GM12878 (cell line): ENCODE measurements at regions not wholly inside any gene's neighbourhood (a gene's known extent, or its start where the extent isn't known, plus 50 kb on each side); places are given as distances from the start of the nearest gene placed in this dataset.

ENCODE experiments used
- ATAC-seq: fragments of 200-7000 bp; cut with Tn5 transposase; 3 replicates; pipeline ENCODE4 v1.9.1; 2020; ENCODE audit warnings: mild to moderate bottlenecking, moderate library complexity
- BruUV-seq: library from RNA; stranded (reverse); fragments of 400-500 nt; replicated peaks from 2 replicates; lab custom pipeline; 2021; lab: Mats Ljungman, UMichigan
- CTCF ChIA-PET: fragments of 300-600 bp; sonication (Branson Sonifier 250); formaldehyde crosslinking; extraction: SDS; loops from one replicate; lab custom pipeline; 2021; ENCODE audit warnings: inconsistent platforms; lab: Yijun Ruan, JAX
- POLR2A ChIA-PET: fragments of 350-600 bp; formaldehyde crosslinking; extraction: SDS; loops from one replicate; lab custom pipeline; 2021; ENCODE audit warnings: inconsistent platforms; lab: Charles Lee
- RAD21 ChIA-PET: fragments of 300-600 bp; sonication (Branson Sonifier 250); formaldehyde crosslinking; loops from one replicate; lab custom pipeline; 2023; ENCODE audit warnings: antibody characterized with exemption; ENCODE audit not compliant: unreplicated experiment; lab: Charles Lee
- SMC1A ChIA-PET: fragments of 300-600 bp; sonication (Branson Sonifier 250); formaldehyde crosslinking; loops from one replicate; lab custom pipeline; 2023; ENCODE audit not compliant: unreplicated experiment, uncharacterized antibody; lab: Charles Lee
- DNase-seq: peaks from one replicate; pipeline ENCODE4 v3.0.0-alpha.2; 2011; ENCODE audit warnings: low read depth, low spot score
- FAIRE-seq: peaks from 3 replicates; lab custom pipeline; 2011; peaks lifted over from hg19 to GRCh38; lab: Jason Lieb, UNC
- H2AFZ ChIP-seq: 2 replicates; pipeline ENCODE4 v1.6.0; 2011; ENCODE audit warnings: low read depth, low read length, control low read depth; ENCODE audit not compliant: control insufficient read depth
- H3K27ac ChIP-seq: 2 replicates; pipeline ENCODE4 v1.5.1; 2011; ENCODE audit warnings: control low read depth; ENCODE audit not compliant: control insufficient read depth, insufficient read depth
- H3K27me3 ChIP-seq, 2 experiments: replicated peaks in 1 of 2; 2 replicates each; pipeline versions ENCODE4 v1.6.0 to v1.6.1; 2011; ENCODE audit warnings: low read length in 1 of 2; ENCODE audit not compliant: control insufficient read depth in 2 of 2, insufficient read depth in 2 of 2
- H3K36me3 ChIP-seq, 2 experiments: 2 replicates each; pipeline ENCODE4 v1.5.1; 2011; ENCODE audit warnings: low read length in 1 of 2; ENCODE audit not compliant: control insufficient read depth in 2 of 2, insufficient read depth in 2 of 2
- H3K4me1 ChIP-seq: 2 replicates; pipeline ENCODE4 v1.6.1; 2011; ENCODE audit warnings: mild to moderate bottlenecking, low read length, moderate library complexity, mixed read lengths; ENCODE audit not compliant: control insufficient read depth, insufficient read depth
- H3K4me2 ChIP-seq: 2 replicates; pipeline ENCODE4 v1.6.0; 2011; ENCODE audit warnings: control low read depth; ENCODE audit not compliant: control insufficient read depth, insufficient read depth
- H3K4me3 ChIP-seq: fragments of 200-600 bp; sonication (generic); 2 replicates; pipeline ENCODE4 v1.5.1; 2016
- H3K79me2 ChIP-seq: 2 replicates; pipeline ENCODE4 v1.6.0; 2011; ENCODE audit warnings: low read length; ENCODE audit not compliant: control insufficient read depth, insufficient read depth
- H3K9ac ChIP-seq: 2 replicates; pipeline ENCODE4 v1.8.0; 2011; ENCODE audit warnings: low read length, control low read depth, mixed read lengths; ENCODE audit not compliant: control insufficient read depth, insufficient read depth
- H3K9me3 ChIP-seq: replicated peaks from 3 replicates; pipeline ENCODE4 v1.5.1; 2011; ENCODE audit warnings: mild to moderate bottlenecking, low read length; ENCODE audit not compliant: control insufficient read depth, insufficient read depth
- H4K20me1 ChIP-seq: 2 replicates; pipeline ENCODE4 v1.6.0; 2011; ENCODE audit not compliant: control insufficient read depth, insufficient read depth
- CEBPB ChIP-seq, 2 experiments: fragments of 150-350 bp in 1 of 2; IDR thresholded peaks; 2 replicates each; pipeline ENCODE4 v1.6.1; 2012 to 2014; ENCODE audit warnings: low read depth in 2 of 2, low read length in 2 of 2, borderline replicate concordance in 1 of 2, inconsistent platforms in 1 of 2
- RAD51 ChIP-seq: fragments of 450-650 bp; IDR thresholded peaks from 2 replicates; pipeline ENCODE4 v1.6.1; 2016; ENCODE audit warnings: moderate library complexity, mild to moderate bottlenecking, inconsistent platforms
- SMC3 ChIP-seq: IDR thresholded peaks from 2 replicates; pipeline ENCODE4 v1.6.1; 2011; ENCODE audit warnings: low read length, improper control_type of control experiment, borderline replicate concordance
- WGBS: methylation state at CpG from one replicate; pipeline ENCODE4 v1.1.6; 2016; ENCODE audit warnings: low lambda C conversion rate; ENCODE audit not compliant: insufficient replicate concordance, insufficient coverage; ENCODE audit errors: missing lambda C conversion rate; 5-methylcytosine and 5-hydroxymethylcytosine counted together
- in situ Hi-C: fragments of 300-500 bp; cut with MboI; formaldehyde crosslinking; loops from 9 replicates; pipeline ENCODE4 v1.14.3; 2018; ENCODE audit warnings: mixed read lengths
- intact Hi-C: fragments of 100-400 bp; cut with micrococcal nuclease; formaldehyde crosslinking; loops from one replicate; pipeline ENCODE4 v1.14.2; 2022; ENCODE audit not compliant: unreplicated experiment
- TF ChIP-seq, protein P1 (sequence below): fragments of 450-650 bp; IDR thresholded peaks from 2 replicates; pipeline ENCODE4 v1.6.1; 2017; ENCODE audit warnings: borderline replicate concordance
- TF ChIP-seq, protein P2 (sequence below): fragments of 450-650 bp; formaldehyde crosslinking; IDR thresholded peaks from 2 replicates; pipeline ENCODE4 v1.4.0; 2020; ENCODE audit warnings: mild to moderate bottlenecking, moderate library complexity
- TF ChIP-seq, protein P3 (sequence below): fragments of 150-350 bp; IDR thresholded peaks from 2 replicates; pipeline ENCODE4 v1.6.1; 2016; ENCODE audit warnings: low read depth, low read length

DNA sequence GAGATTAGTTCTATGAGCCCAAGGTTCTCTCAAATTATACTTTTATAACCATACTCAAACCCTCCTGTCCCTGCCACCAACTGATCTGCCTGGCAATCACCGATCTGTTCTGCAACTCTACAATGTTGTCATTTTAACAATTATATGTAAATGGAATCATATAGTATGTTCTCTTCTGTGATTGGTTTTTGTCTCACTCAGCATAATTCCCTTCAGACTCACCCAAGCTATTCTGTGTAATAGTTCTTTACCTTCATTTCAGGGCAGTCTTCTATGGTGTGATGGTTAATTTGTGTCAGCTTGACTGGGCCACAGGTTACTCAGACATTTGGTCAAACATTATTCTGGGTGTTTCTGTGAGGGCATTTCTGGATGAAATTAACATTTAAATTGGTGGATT is 181.9 kb upstream of the CXCL12 start:
- H3K4me3 ChIP-seq, result no peak overlapping the region
- DNase-seq, result no peak
- no peak overlapping the region for H3K4me2 ChIP-seq
- ChIA-PET CTCF (no interaction called here), POLR2A (no interaction called here)
- intact Hi-C loops, result no loop called here
- no peak overlapping the region for H2AFZ ChIP-seq
- TF ChIP-seq, protein P1, sequence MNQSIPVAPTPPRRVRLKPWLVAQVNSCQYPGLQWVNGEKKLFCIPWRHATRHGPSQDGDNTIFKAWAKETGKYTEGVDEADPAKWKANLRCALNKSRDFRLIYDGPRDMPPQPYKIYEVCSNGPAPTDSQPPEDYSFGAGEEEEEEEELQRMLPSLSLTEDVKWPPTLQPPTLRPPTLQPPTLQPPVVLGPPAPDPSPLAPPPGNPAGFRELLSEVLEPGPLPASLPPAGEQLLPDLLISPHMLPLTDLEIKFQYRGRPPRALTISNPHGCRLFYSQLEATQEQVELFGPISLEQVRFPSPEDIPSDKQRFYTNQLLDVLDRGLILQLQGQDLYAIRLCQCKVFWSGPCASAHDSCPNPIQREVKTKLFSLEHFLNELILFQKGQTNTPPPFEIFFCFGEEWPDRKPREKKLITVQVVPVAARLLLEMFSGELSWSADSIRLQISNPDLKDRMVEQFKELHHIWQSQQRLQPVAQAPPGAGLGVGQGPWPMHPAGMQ, result no peak
- TF ChIP-seq, all 136 proteins: peak for 0
- ChIA-PET RAD21 (no interaction called here), SMC1A (no interaction called here)
- no peaks in the 10 kb centered on the region for H3K9me3 ChIP-seq
- BruUV-seq, result no TSS peak
- H3K27ac ChIP-seq, result no peak overlapping the region
- no peaks in the 10 kb centered on the region for H4K20me1 ChIP-seq
- H3K27me3 ChIP-seq, result no peaks in the 10 kb centered on the region
- no peaks in the 10 kb centered on the region for H3K36me3 ChIP-seq
- 40% methylated on average over 1 of the region's 1 CpG for WGBS
- in situ Hi-C loops, result no loop called here
- no peak overlapping the region for H3K9ac ChIP-seq
- no peaks in the 10 kb centered on the region for H3K79me2 ChIP-seq
- FAIRE-seq (no peak), ATAC-seq (no peak)
- H3K4me1 ChIP-seq, result no peaks in the 10 kb centered on the region

DNA sequence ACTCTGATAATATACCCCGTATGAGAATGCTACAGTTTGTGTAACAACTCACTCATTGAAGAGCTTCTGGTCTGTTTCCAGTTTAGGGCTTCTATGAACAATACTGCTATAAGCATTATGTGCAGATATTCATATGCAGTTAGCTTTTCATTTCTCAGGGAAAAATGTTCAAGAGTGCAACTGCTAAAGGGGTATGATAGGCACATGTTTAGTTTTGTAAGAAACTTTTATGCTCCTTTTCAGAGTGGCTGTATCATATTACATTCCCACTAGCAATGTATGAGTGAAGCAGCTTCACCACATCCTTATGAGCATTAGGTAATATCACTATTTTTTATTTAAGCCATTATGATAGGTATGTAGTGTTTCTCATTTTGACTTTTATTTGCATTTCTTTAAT is 182.6 kb upstream of the CXCL12 start:
- H3K27ac ChIP-seq, result no peak overlapping the region
- H3K36me3 ChIP-seq, result no peaks in the 10 kb centered on the region
- no peaks in the 10 kb centered on the region for H3K79me2 ChIP-seq
- FAIRE-seq, result no peak
- ATAC-seq, result no peak
- no peak for DNase-seq
- H3K9me3 ChIP-seq, result no peaks in the 10 kb centered on the region
- ChIA-PET POLR2A (no interaction called here), SMC1A (no interaction called here), CTCF (interaction anchor here (1.1 kb wide), 1 partner anchor 24 kb away, joined by 3 read pairs; no protein-coding TSS in a partner anchor), RAD21 (no interaction called here)
- no peaks in the 10 kb centered on the region for H3K4me1 ChIP-seq
- 29% methylated on average over 1 of the region's 1 CpG for WGBS
- BruUV-seq, result no TSS peak
- no peak overlapping the region for H3K4me3 ChIP-seq
- H3K4me2 ChIP-seq, result no peak overlapping the region
- no peaks in the 10 kb centered on the region for H4K20me1 ChIP-seq
- no peak overlapping the region for H2AFZ ChIP-seq
- no peak overlapping the region for H3K9ac ChIP-seq
- in situ Hi-C loops, result no loop called here
- no peaks in the 10 kb centered on the region for H3K27me3 ChIP-seq
- intact Hi-C loops, result no loop called here
- TF ChIP-seq CEBPB (IDR thresholded peaks at IDR 0.05; ENCODE audit: borderline replicate concordance in 1 of 2, low read depth in 2 of 2, low read length in 2 of 2), result no peak
- no peak for TF ChIP-seq SMC3
- TF ChIP-seq, protein P2, sequence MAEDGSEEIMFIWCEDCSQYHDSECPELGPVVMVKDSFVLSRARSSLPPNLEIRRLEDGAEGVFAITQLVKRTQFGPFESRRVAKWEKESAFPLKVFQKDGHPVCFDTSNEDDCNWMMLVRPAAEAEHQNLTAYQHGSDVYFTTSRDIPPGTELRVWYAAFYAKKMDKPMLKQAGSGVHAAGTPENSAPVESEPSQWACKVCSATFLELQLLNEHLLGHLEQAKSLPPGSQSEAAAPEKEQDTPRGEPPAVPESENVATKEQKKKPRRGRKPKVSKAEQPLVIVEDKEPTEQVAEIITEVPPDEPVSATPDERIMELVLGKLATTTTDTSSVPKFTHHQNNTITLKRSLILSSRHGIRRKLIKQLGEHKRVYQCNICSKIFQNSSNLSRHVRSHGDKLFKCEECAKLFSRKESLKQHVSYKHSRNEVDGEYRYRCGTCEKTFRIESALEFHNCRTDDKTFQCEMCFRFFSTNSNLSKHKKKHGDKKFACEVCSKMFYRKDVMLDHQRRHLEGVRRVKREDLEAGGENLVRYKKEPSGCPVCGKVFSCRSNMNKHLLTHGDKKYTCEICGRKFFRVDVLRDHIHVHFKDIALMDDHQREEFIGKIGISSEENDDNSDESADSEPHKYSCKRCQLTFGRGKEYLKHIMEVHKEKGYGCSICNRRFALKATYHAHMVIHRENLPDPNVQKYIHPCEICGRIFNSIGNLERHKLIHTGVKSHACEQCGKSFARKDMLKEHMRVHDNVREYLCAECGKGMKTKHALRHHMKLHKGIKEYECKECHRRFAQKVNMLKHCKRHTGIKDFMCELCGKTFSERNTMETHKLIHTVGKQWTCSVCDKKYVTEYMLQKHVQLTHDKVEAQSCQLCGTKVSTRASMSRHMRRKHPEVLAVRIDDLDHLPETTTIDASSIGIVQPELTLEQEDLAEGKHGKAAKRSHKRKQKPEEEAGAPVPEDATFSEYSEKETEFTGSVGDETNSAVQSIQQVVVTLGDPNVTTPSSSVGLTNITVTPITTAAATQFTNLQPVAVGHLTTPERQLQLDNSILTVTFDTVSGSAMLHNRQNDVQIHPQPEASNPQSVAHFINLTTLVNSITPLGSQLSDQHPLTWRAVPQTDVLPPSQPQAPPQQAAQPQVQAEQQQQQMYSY (CRISPR knock-in tag), result no peak
- TF ChIP-seq, protein P3, sequence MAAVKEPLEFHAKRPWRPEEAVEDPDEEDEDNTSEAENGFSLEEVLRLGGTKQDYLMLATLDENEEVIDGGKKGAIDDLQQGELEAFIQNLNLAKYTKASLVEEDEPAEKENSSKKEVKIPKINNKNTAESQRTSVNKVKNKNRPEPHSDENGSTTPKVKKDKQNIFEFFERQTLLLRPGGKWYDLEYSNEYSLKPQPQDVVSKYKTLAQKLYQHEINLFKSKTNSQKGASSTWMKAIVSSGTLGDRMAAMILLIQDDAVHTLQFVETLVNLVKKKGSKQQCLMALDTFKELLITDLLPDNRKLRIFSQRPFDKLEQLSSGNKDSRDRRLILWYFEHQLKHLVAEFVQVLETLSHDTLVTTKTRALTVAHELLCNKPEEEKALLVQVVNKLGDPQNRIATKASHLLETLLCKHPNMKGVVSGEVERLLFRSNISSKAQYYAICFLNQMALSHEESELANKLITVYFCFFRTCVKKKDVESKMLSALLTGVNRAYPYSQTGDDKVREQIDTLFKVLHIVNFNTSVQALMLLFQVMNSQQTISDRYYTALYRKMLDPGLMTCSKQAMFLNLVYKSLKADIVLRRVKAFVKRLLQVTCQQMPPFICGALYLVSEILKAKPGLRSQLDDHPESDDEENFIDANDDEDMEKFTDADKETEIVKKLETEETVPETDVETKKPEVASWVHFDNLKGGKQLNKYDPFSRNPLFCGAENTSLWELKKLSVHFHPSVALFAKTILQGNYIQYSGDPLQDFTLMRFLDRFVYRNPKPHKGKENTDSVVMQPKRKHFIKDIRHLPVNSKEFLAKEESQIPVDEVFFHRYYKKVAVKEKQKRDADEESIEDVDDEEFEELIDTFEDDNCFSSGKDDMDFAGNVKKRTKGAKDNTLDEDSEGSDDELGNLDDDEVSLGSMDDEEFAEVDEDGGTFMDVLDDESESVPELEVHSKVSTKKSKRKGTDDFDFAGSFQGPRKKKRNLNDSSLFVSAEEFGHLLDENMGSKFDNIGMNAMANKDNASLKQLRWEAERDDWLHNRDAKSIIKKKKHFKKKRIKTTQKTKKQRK, result no peak
- TF ChIP-seq RAD51, result no peak
